HL-60 (cell line): ENCODE measurements at regions not wholly inside any gene's neighbourhood (a gene's known extent, or its start where the extent isn't known, plus 50 kb on each side); places are given as distances from the start of the nearest gene placed in this dataset.
A peak's percentile ranks its signal among the peaks of the same experiment; 100 is the strongest.

Experiments used
- CTCF ChIP-seq: IDR thresholded peaks from one replicate; pipeline ENCODE4 v1.5.1; 2011; ENCODE audit warnings: low read length, control low read depth, inconsistent platforms; ENCODE audit not compliant: insufficient read depth
- GABPA ChIP-seq: IDR thresholded peaks from 2 replicates; pipeline ENCODE4 v1.6.1; 2012; ENCODE audit warnings: low read depth
- POLR2AphosphoS5 ChIP-seq: IDR thresholded peaks from 2 replicates; pipeline ENCODE4 v1.6.1; 2012; ENCODE audit warnings: low read depth
- REST ChIP-seq: IDR thresholded peaks from 2 replicates; pipeline ENCODE4 v1.6.1; 2012; ENCODE audit warnings: low read depth; ENCODE audit not compliant: insufficient replicate concordance

DNA sequence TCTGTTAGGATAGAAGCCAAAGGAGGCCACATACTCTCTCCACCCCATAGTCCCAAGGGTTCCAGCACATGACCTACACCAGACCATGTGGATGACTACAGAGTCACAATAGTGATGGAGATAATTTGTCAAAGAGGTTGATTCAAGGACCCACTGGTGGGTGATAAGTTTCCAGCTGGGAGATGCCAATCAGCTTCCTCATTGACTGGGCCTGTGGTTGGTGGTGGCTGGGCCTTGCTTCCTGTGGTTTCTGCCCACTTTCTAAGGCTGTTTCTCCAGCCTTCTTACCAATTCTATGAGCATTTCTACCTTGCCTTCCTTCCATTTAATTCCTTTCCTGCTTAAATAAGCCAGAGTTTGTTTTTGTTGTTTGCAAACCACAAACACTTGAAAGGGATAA is 95.5 kb upstream of the CPEB2 start:
- TF ChIP-seq REST (no peak), CTCF (no peak), POLR2AphosphoS5 (peak; percentile 64), GABPA (no peak)
